ENCODE measurements at regions not wholly inside any gene's neighbourhood (a gene's known extent, or its start where the extent isn't known, plus 50 kb on each side); places are given as distances from the start of the nearest gene placed in this dataset.

DNA sequence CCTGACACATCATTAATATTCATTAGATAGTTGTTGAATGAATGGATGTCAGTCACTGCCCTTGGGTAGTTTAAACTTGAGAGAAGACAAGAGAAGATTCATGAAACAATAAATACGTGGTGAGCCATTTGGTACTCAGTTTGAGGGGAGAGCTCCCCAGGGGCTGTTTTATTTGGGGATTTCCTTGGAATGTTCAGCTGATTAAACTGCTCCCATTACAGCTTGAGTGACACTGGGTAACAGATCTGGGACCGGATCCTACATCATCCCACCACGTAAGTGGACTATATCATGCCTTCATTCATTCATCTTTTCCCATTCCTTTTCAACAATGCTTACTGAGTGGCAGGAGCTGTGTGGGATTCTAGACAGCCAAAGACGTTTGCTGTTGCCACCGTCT, 162.0 kb downstream of the FAT3 start:
- Histone ChIP-seq H3K36me3 (ENCODE audit: insufficient read depth, low read length) (no peaks in the 10 kb centered on the region), H3K9me3 (ENCODE audit: low read length) (no peaks in the 10 kb centered on the region), H3K27ac (ENCODE audit: low read depth, low read length) (no peak overlapping the region), H3K4me3 (ENCODE audit: low read depth in 1 of 2, low read length in 2 of 2) (no peak overlapping the region), H3K9ac (ENCODE audit: low read length) (no peak overlapping the region), H3K27me3 (ENCODE audit: control insufficient read depth in 1 of 2, insufficient read depth in 2 of 2, low read length in 2 of 2) (no peaks in the 10 kb centered on the region), H3K4me1 (ENCODE audit: insufficient read depth, low read length) (no peaks in the 10 kb centered on the region)

DNA sequence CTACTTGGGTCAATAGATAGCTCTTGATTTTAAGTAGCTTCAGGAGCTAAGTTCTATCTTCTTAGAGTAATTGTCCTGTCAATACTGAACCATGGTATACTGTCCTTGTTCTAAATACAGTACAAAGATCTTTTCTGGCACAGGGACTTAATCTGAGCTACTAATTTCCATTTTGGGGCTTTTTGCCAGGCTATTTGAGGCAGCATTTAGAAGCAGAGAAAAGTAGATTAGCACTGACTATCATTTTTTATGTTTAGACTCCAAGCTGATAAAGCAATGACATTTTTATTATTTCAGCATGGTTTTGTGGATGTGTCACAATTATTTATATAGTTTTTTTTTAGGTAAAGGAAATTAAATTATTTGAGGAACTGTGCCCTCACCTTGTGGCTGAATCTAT, 163.2 kb downstream of the FAT3 start:
- H3K9ac ChIP-seq (ENCODE audit: low read length): no peak overlapping the region
- H3K27me3 ChIP-seq (ENCODE audit: control insufficient read depth in 1 of 2, insufficient read depth in 2 of 2, low read length in 2 of 2): no peaks in the 10 kb centered on the region
- no peaks in the 10 kb centered on the region for H3K4me1 ChIP-seq (ENCODE audit: insufficient read depth, low read length)
- no peaks in the 10 kb centered on the region for H3K36me3 ChIP-seq (ENCODE audit: insufficient read depth, low read length)
- H3K4me3 ChIP-seq (ENCODE audit: low read depth in 1 of 2, low read length in 2 of 2): no peak overlapping the region
- H3K9me3 ChIP-seq (ENCODE audit: low read length): no peaks in the 10 kb centered on the region
- no peak overlapping the region for H3K27ac ChIP-seq (ENCODE audit: low read depth, low read length)

DNA sequence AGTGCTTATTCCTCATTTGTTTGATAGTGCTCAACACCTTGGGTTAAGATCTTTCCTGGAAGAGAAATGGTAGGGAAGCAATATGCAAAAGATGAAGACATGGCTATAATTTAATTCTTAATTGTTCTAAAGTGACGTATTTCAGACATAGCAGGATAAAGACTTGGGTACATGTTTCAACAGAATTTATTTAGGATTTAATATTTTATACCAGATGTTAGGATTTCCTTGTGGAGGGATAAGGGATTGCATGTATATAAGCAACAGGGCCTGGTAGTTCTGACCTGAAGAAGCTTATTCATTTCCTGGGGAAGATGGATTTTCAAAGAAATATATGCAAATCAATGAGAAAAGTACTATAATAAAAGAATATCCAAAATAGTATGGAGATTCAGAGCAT, 163.8 kb downstream of the FAT3 start:
- no peaks in the 10 kb centered on the region for H3K27me3 ChIP-seq (ENCODE audit: control insufficient read depth in 1 of 2, insufficient read depth in 2 of 2, low read length in 2 of 2)
- no peak overlapping the region for H3K9ac ChIP-seq (ENCODE audit: low read length)
- no peaks in the 10 kb centered on the region for H3K4me1 ChIP-seq (ENCODE audit: insufficient read depth, low read length)
- H3K36me3 ChIP-seq (ENCODE audit: insufficient read depth, low read length): no peaks in the 10 kb centered on the region
- no peak overlapping the region for H3K4me3 ChIP-seq (ENCODE audit: low read depth in 1 of 2, low read length in 2 of 2)
- H3K27ac ChIP-seq (ENCODE audit: low read depth, low read length): no peak overlapping the region
- no peaks in the 10 kb centered on the region for H3K9me3 ChIP-seq (ENCODE audit: low read length)

DNA sequence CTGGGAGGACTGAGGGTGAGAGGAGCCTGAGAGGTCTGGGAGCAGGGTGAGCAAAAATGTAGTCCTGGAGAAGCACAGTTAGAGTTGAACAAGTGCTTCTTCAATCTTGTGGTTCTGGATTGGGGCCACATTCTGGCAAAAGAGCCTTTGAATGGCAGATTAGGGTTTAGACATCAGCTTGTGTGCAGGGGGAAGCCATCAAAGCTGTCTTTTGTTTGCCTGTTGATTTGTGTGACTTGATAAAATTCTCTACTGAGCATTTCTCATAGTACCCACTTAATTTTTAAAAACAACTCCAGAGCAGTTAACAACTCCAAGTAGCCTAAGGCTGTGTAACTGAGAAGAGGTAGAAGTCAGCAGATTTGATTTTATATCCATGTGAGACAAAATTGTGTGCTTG, 166.2 kb downstream of the FAT3 start:
- Histone ChIP-seq H3K9me3 (ENCODE audit: low read length) (no peaks in the 10 kb centered on the region), H3K4me1 (ENCODE audit: insufficient read depth, low read length) (no peaks in the 10 kb centered on the region), H3K27ac (ENCODE audit: low read depth, low read length) (no peak overlapping the region), H3K36me3 (ENCODE audit: insufficient read depth, low read length) (no peaks in the 10 kb centered on the region), H3K27me3 (ENCODE audit: control insufficient read depth in 1 of 2, insufficient read depth in 2 of 2, low read length in 2 of 2) (no peaks in the 10 kb centered on the region), H3K9ac (ENCODE audit: low read length) (no peak overlapping the region), H3K4me3 (ENCODE audit: low read depth in 1 of 2, low read length in 2 of 2) (no peak overlapping the region)

DNA sequence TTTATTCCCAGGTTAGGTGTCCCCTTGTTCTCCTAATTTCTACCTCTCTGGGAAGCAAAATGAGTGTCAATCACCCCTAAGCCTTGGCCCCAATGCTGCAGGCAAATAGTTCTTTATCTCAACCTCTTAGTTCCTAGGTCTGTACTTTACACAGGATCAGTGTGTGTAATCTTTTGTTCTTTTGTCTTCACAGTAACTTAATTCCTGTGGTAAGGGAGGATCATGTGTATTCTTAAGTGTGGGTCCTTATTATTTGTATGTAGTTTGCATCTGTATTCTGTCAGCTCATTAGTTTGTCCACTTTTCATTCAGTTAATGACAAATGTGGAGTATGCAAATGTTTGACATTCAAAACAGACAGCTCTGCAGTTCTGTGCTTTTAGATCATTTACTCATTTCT, 166.7 kb downstream of the FAT3 start:
- no peaks in the 10 kb centered on the region for H3K36me3 ChIP-seq (ENCODE audit: insufficient read depth, low read length)

DNA sequence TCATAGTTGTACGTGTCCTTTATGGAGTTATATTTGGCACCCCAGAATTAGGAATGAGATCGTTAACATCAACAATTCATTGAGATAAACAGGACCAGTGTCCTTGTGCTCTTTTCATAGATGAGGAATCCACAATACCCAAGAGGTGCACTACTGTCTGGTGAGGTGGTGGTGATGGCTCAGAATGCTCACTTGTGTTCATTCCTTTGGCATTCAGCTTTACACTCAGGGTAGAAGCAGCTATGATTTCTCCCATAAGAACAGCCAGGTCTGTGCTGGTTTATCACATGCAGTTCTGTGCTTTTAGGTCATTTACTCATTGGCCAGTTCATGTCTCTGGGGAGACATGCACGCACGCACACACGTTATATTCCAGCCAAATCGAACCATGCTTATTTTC, 167.2 kb downstream of the FAT3 start:
- H3K27me3 ChIP-seq (ENCODE audit: control insufficient read depth in 1 of 2, insufficient read depth in 2 of 2, low read length in 2 of 2): no peaks in the 10 kb centered on the region
- H3K9ac ChIP-seq (ENCODE audit: low read length): no peak overlapping the region
- H3K4me3 ChIP-seq (ENCODE audit: low read depth in 1 of 2, low read length in 2 of 2): no peak overlapping the region

More for the DNA sequence above, 166.7 kb downstream of the FAT3 start:
- Histone ChIP-seq H3K4me3 (ENCODE audit: low read depth in 1 of 2, low read length in 2 of 2) (no peak overlapping the region), H3K9me3 (ENCODE audit: low read length) (no peaks in the 10 kb centered on the region), H3K27me3 (ENCODE audit: control insufficient read depth in 1 of 2, insufficient read depth in 2 of 2, low read length in 2 of 2) (no peaks in the 10 kb centered on the region), H3K9ac (ENCODE audit: low read length) (no peak overlapping the region), H3K4me1 (ENCODE audit: insufficient read depth, low read length) (no peaks in the 10 kb centered on the region), H3K27ac (ENCODE audit: low read depth, low read length) (no peak overlapping the region)

DNA sequence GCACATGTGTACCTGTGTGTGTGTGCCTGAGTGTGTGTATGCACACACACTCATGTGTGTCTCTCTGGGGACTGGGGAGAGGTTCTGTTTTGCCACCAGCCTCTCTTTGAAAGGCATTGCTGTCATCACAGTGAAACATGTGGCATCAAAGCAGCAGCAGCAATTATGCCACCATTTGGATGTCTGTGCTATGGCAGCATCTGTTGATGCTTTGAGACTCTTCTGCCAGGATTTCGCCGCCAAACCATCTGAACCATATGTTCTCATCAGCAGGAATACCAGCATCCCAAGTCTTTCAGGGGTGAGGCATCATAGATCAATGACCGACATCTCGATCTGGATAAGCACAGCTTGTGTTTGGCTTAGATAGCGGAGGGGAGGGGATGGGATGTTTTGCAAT, 168.6 kb downstream of the FAT3 start:
- Histone ChIP-seq H3K4me3 (ENCODE audit: low read depth in 1 of 2, low read length in 2 of 2) (no peak overlapping the region), H3K27ac (ENCODE audit: low read depth, low read length) (no peak overlapping the region), H3K9me3 (ENCODE audit: low read length) (no peaks in the 10 kb centered on the region), H3K27me3 (ENCODE audit: control insufficient read depth in 1 of 2, insufficient read depth in 2 of 2, low read length in 2 of 2) (no peaks in the 10 kb centered on the region), H3K36me3 (ENCODE audit: insufficient read depth, low read length) (no peaks in the 10 kb centered on the region), H3K4me1 (ENCODE audit: insufficient read depth, low read length) (no peaks in the 10 kb centered on the region), H3K9ac (ENCODE audit: low read length) (no peak overlapping the region)

More for the DNA sequence above, 167.2 kb downstream of the FAT3 start:
- Histone ChIP-seq H3K4me1 (ENCODE audit: insufficient read depth, low read length) (no peaks in the 10 kb centered on the region), H3K27ac (ENCODE audit: low read depth, low read length) (no peak overlapping the region), H3K36me3 (ENCODE audit: insufficient read depth, low read length) (no peaks in the 10 kb centered on the region), H3K9me3 (ENCODE audit: low read length) (no peaks in the 10 kb centered on the region)

DNA sequence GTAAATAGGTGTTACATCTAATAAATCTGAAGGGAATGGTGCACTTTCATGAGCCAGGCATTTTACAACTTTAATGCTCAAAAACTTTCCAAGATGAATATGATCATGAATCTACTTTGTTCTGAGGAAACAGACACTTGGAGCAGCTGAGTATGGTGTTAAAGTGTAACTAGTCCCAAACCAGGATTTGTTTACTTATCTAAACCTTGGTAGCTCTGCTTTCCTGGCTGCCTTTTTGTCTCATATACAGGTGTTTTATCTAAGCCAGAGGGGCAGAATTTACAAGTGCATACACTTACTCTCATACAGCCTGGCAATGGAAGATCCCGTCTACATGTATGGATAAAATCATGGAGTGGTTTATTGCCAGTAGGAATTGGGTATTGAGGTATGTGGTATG, 171.5 kb downstream of the FAT3 start:
- Histone ChIP-seq H3K9ac (ENCODE audit: low read length) (no peak overlapping the region), H3K4me3 (ENCODE audit: low read depth in 1 of 2, low read length in 2 of 2) (no peak overlapping the region), H3K27me3 (ENCODE audit: control insufficient read depth in 1 of 2, insufficient read depth in 2 of 2, low read length in 2 of 2) (no peaks in the 10 kb centered on the region), H3K27ac (ENCODE audit: low read depth, low read length) (no peak overlapping the region), H3K4me1 (ENCODE audit: insufficient read depth, low read length) (no peaks in the 10 kb centered on the region), H3K36me3 (ENCODE audit: insufficient read depth, low read length) (no peaks in the 10 kb centered on the region), H3K9me3 (ENCODE audit: low read length) (no peaks in the 10 kb centered on the region)

DNA sequence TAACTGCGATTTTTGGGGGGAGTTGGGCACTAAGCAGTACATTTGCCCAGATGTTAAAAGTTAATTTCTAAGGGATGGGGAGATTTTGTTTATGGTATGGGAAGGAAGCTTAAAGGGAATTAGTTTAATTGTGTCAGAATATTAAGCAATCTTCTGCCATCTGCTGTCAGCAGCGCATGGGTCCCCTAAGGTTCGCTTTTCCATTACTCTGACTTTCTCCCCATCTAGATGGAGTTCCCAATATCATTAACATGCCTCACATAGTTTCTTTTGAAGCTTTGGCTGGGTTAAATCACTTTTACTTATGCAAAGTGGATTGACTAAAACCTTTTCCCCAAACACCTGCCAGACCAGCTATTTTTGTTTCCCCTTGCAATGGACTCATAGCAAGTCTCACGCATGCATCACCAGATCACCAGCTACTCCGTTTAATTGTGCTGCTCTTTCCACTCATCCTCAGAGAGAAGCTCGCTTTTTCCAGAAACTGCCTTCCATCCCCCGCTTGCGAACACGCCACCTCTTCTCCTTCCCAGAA, 172.7 kb downstream of the FAT3 start:
- no peaks in the 10 kb centered on the region for H3K9me3 ChIP-seq (ENCODE audit: low read length)
- H3K27me3 ChIP-seq (ENCODE audit: control insufficient read depth in 1 of 2, insufficient read depth in 2 of 2, low read length in 2 of 2): no peaks in the 10 kb centered on the region
- H3K4me3 ChIP-seq (ENCODE audit: low read depth in 1 of 2, low read length in 2 of 2): no peak overlapping the region
- H3K36me3 ChIP-seq (ENCODE audit: insufficient read depth, low read length): no peaks in the 10 kb centered on the region
- H3K27ac ChIP-seq (ENCODE audit: low read depth, low read length): no peak overlapping the region
- H3K9ac ChIP-seq (ENCODE audit: low read length): no peak overlapping the region
- H3K4me1 ChIP-seq (ENCODE audit: insufficient read depth, low read length): no peaks in the 10 kb centered on the region

DNA sequence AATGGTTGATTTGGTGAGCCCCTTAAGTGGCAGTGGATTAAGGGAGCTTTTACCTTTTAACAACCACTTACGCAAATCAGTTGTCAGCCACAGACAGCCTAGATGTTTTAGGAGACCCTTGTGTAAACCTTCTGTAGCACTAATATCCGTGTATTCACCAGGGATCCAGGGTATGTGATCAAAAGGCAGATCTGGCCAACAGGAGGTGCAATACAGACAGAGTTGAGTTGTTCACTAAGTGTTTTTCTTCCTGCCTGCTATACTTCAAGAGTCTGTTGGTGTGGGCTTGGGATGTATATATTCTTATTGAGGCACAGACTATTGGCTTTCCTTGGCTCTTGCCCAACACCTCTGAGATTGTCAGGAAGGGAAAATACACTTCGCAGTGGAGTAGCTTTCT, 175.1 kb downstream of the FAT3 start:
- no peaks in the 10 kb centered on the region for H3K36me3 ChIP-seq (ENCODE audit: insufficient read depth, low read length)
- no peak overlapping the region for H3K4me3 ChIP-seq (ENCODE audit: low read depth in 1 of 2, low read length in 2 of 2)
- no peak overlapping the region for H3K9ac ChIP-seq (ENCODE audit: low read length)
- no peak overlapping the region for H3K27ac ChIP-seq (ENCODE audit: low read depth, low read length)
- no peaks in the 10 kb centered on the region for H3K4me1 ChIP-seq (ENCODE audit: insufficient read depth, low read length)
- H3K27me3 ChIP-seq (ENCODE audit: control insufficient read depth in 1 of 2, insufficient read depth in 2 of 2, low read length in 2 of 2): no peaks in the 10 kb centered on the region
- H3K9me3 ChIP-seq (ENCODE audit: low read length): no peaks in the 10 kb centered on the region

DNA sequence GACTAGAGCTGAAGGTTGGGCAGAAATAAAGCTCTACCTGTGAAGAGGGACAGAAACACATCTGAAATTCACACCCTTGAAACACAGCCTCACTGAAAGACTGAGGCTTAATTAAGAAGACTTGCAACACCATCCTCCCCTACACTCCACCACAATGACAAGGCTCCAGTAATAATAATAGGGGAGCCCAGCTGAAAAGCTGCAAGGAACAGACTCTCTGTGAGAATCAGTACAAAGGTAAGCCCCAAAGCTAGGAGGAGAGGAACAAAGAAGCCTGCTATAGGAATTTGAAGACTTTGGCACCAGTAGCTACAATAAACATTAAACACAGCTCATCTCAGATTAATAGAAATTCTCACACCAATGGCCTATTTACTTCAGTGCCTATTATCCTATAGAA, 176.9 kb downstream of the FAT3 start:
- Histone ChIP-seq H3K4me3 (ENCODE audit: low read depth in 1 of 2, low read length in 2 of 2) (no peak overlapping the region), H3K36me3 (ENCODE audit: insufficient read depth, low read length) (no peaks in the 10 kb centered on the region), H3K27ac (ENCODE audit: low read depth, low read length) (no peak overlapping the region), H3K4me1 (ENCODE audit: insufficient read depth, low read length) (no peaks in the 10 kb centered on the region), H3K27me3 (ENCODE audit: control insufficient read depth in 1 of 2, insufficient read depth in 2 of 2, low read length in 2 of 2) (no peaks in the 10 kb centered on the region), H3K9ac (ENCODE audit: low read length) (no peak overlapping the region), H3K9me3 (ENCODE audit: low read length) (no peaks in the 10 kb centered on the region)

DNA sequence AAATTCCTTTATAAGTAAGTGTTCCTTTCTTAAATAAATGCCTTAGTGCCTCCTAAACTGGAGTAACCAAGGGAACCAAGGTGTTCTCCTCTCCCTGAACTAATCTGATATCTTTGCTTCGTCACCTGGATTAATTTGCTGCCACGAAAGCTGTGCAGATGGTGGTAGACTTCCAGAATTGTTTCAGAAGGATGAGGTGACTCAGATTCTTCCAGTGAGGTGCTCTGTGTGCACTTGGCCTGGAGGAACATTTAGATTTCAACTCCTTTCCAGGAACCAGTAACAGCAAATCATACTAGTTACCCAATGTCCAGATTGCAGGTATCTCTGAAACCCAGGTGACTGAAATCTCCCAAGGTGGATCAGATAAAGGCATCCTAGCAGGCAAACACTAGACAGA, 181.9 kb downstream of the FAT3 start:
- H3K9me3 ChIP-seq (ENCODE audit: low read length): no peaks in the 10 kb centered on the region
- no peaks in the 10 kb centered on the region for H3K4me1 ChIP-seq (ENCODE audit: insufficient read depth, low read length)
- H3K4me3 ChIP-seq (ENCODE audit: low read depth in 1 of 2, low read length in 2 of 2): no peak overlapping the region
- H3K27me3 ChIP-seq (ENCODE audit: control insufficient read depth in 1 of 2, insufficient read depth in 2 of 2, low read length in 2 of 2): no peaks in the 10 kb centered on the region
- H3K27ac ChIP-seq (ENCODE audit: low read depth, low read length): no peak overlapping the region
- no peaks in the 10 kb centered on the region for H3K36me3 ChIP-seq (ENCODE audit: insufficient read depth, low read length)
- H3K9ac ChIP-seq (ENCODE audit: low read length): no peak overlapping the region
